HepG2 (cell line): ENCODE measurements at regions not wholly inside any gene's neighbourhood (a gene's known extent, or its start where the extent isn't known, plus 50 kb on each side); places are given as distances from the start of the nearest gene placed in this dataset.

Experiments used
- CENPX ChIP-seq: sonication (generic); formaldehyde crosslinking; IDR thresholded peaks from 2 replicates; pipeline ENCODE4 v1.9.0; 2021; ENCODE audit warnings: mild to moderate bottlenecking, missing genetic modification reagents, moderate library complexity
- CHD2 ChIP-seq: IDR thresholded peaks from 2 replicates; pipeline ENCODE4 v1.6.1; 2011; ENCODE audit warnings: low read depth, low read length, improper control_type of control experiment
- MXD4 ChIP-seq: IDR thresholded peaks from 2 replicates; pipeline ENCODE4 v1.6.1; 2016; ENCODE audit warnings: mild to moderate bottlenecking, missing biosample characterization, missing genetic modification reagents
- RXRB ChIP-seq: IDR thresholded peaks from 2 replicates; pipeline ENCODE4 v1.6.1; 2016; ENCODE audit warnings: borderline replicate concordance, missing genetic modification reagents, missing compliant biosample characterization
- STAT5B ChIP-seq: sonication (generic); formaldehyde crosslinking; IDR thresholded peaks from 2 replicates; pipeline ENCODE4 v1.4.0; 2020; ENCODE audit warnings: missing genetic modification reagents
- TF ChIP-seq, protein P1 (sequence below): IDR thresholded peaks from 2 replicates; pipeline ENCODE4 v1.6.1; 2016; ENCODE audit warnings: missing compliant biosample characterization, missing genetic modification reagents, borderline replicate concordance

GRCh38 chrY:16947221-16947620 is 932.8 kb downstream of the CDY2B start:
- no peak for TF ChIP-seq CHD2
- TF ChIP-seq, protein P1, sequence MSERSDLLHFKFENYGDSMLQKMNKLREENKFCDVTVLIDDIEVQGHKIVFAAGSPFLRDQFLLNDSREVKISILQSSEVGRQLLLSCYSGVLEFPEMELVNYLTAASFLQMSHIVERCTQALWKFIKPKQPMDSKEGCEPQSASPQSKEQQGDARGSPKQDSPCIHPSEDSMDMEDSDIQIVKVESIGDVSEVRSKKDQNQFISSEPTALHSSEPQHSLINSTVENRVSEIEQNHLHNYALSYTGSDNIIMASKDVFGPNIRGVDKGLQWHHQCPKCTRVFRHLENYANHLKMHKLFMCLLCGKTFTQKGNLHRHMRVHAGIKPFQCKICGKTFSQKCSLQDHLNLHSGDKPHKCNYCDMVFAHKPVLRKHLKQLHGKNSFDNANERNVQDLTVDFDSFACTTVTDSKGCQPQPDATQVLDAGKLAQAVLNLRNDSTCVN (CRISPR knock-in tag) = no peak
- no peak for TF ChIP-seq MXD4 (CRISPR knock-in tag)
- TF ChIP-seq CENPX (CRISPR knock-in tag) = no peak
- no peak for TF ChIP-seq RXRB
- no peak for TF ChIP-seq STAT5B (CRISPR knock-in tag)
